Nephron (organoid): ENCODE measurements at regions not wholly inside any gene's neighbourhood (a gene's known extent, or its start where the extent isn't known, plus 50 kb on each side); places are given as distances from the start of the nearest gene placed in this dataset.
A peak's percentile ranks its signal among the peaks of the same experiment; 100 is the strongest.

ENCODE experiments used
- H3K27ac Mint-ChIP-seq, 3 experiments: 2 replicates each; pipeline ENCODE4 v1.8.0; 2020; ENCODE audit warnings: mixed read lengths in 3 of 3, mild to moderate bottlenecking in 2 of 3, moderate library complexity in 1 of 3
- H3K27me3 Mint-ChIP-seq: 2 replicates; pipeline ENCODE4 v1.8.0; 2021; ENCODE audit warnings: low read depth, mild to moderate bottlenecking, moderate library complexity, mixed read lengths
- H3K36me3 Mint-ChIP-seq: 2 replicates; pipeline ENCODE4 v1.8.0; 2020; ENCODE audit warnings: low read depth, mixed read lengths
- H3K4me1 Mint-ChIP-seq: 2 replicates; pipeline ENCODE4 v1.8.0; 2020; ENCODE audit warnings: mixed read lengths
- H3K4me3 Mint-ChIP-seq, 3 experiments: 2 replicates each; pipeline ENCODE4 v1.8.0; 2020; ENCODE audit warnings: mild to moderate bottlenecking in 3 of 3, mixed read lengths in 3 of 3, moderate library complexity in 2 of 3
- H3K9me3 Mint-ChIP-seq: 2 replicates; pipeline ENCODE4 v1.8.0; 2020; ENCODE audit warnings: mixed read lengths
- CTCF ChIP-seq, 3 experiments: fragments of 200-600 bp; sonication (generic); IDR thresholded peaks; one replicate each; pipeline ENCODE4 v1.5.0; 2021; ENCODE audit warnings: antibody characterized with exemption in 3 of 3; ENCODE audit not compliant: unreplicated experiment in 3 of 3

- peaks cover 21% of the 10 kb centered on the region for H3K4me1 Mint-ChIP-seq
- no peak for TF ChIP-seq CTCF (IDR thresholded peaks at IDR 0.05; ENCODE audit: unreplicated experiment in 3 of 3)
Measured at GRCh38 chr6:25181923-25182322, 97.3 kb upstream of the CARMIL1 start.

GRCh38 chr6:25186919-25187318, 92.3 kb upstream of the CARMIL1 start:
- Mint-ChIP-seq H3K27me3 (no peaks in the 10 kb centered on the region), H3K4me1 (peaks cover 8% of the 10 kb centered on the region), H3K27ac (peak overlapping the region in 2 of 3 experiments; percentile 17 to 27), H3K4me3 (no peak overlapping the region), H3K9me3 (no peaks in the 10 kb centered on the region), H3K36me3 (no peaks in the 10 kb centered on the region)
- no peak for TF ChIP-seq CTCF (IDR thresholded peaks at IDR 0.05; ENCODE audit: unreplicated experiment in 3 of 3)

More at GRCh38 chr6:25181923-25182322, 97.3 kb upstream of the CARMIL1 start:
- Mint-ChIP-seq H3K36me3 (no peaks in the 10 kb centered on the region), H3K27ac (no peak overlapping the region), H3K27me3 (no peaks in the 10 kb centered on the region), H3K9me3 (no peaks in the 10 kb centered on the region), H3K4me3 (no peak overlapping the region)

- H3K9me3 Mint-ChIP-seq, result no peaks in the 10 kb centered on the region
- H3K36me3 Mint-ChIP-seq, result no peaks in the 10 kb centered on the region
- H3K4me3 Mint-ChIP-seq, result no peak overlapping the region
- no peaks in the 10 kb centered on the region for H3K27me3 Mint-ChIP-seq
- H3K4me1 Mint-ChIP-seq, result peaks cover 21% of the 10 kb centered on the region
- H3K27ac Mint-ChIP-seq, result no peak overlapping the region
- no peak for TF ChIP-seq CTCF (IDR thresholded peaks at IDR 0.05; ENCODE audit: unreplicated experiment in 3 of 3)
Measured at GRCh38 chr6:25188232-25188631, 90.9 kb upstream of the CARMIL1 start.

GRCh38 chr6:25192590-25193459, 86.3 kb upstream of the CARMIL1 start:
- Mint-ChIP-seq H3K27me3 (no peaks in the 10 kb centered on the region), H3K27ac (peak overlapping the region; percentile 90 to 97 (median 96)), H3K4me3 (peak overlapping the region in 2 of 3 experiments; percentile 10 to 52), H3K36me3 (no peaks in the 10 kb centered on the region), H3K4me1 (peaks cover 37% of the 10 kb centered on the region), H3K9me3 (no peaks in the 10 kb centered on the region)
- TF ChIP-seq CTCF (IDR thresholded peaks at IDR 0.05; ENCODE audit: unreplicated experiment in 3 of 3), result no peak

- Mint-ChIP-seq H3K9me3 (no peaks in the 10 kb centered on the region), H3K27ac (peak overlapping the region; percentile 90 to 97 (median 96)), H3K27me3 (no peaks in the 10 kb centered on the region), H3K4me1 (peaks cover 37% of the 10 kb centered on the region), H3K36me3 (no peaks in the 10 kb centered on the region), H3K4me3 (no peak overlapping the region)
- no peak for TF ChIP-seq CTCF (IDR thresholded peaks at IDR 0.05; ENCODE audit: unreplicated experiment in 3 of 3)
Measured at GRCh38 chr6:25193460-25194171, 85.6 kb upstream of the CARMIL1 start.
